GM18498 (cell line): ENCODE measurements at regions not wholly inside any gene's neighbourhood (a gene's known extent, or its start where the extent isn't known, plus 50 kb on each side); places are given as distances from the start of the nearest gene placed in this dataset.

ENCODE experiments used
- ATAC-seq: cut with Tn5 transposase; IDR thresholded peaks from one replicate; pipeline ENCODE4 v1.9.1; 2021; ENCODE audit warnings: mild to moderate bottlenecking, moderate library complexity; ENCODE audit not compliant: unreplicated experiment

GRCh38 chr17:56737421-56738161, 96.1 kb downstream of the C17orf67 start:
- no peak for ATAC-seq

- no peak for ATAC-seq
Observed at GRCh38 chr17:56739376-56739775, 94.3 kb downstream of the C17orf67 start.

GRCh38 chr17:56739776-56740175, 93.9 kb downstream of the C17orf67 start:
- no peak for ATAC-seq

- ATAC-seq = no peak
Observed at GRCh38 chr17:56740481-56740880, 93.2 kb downstream of the C17orf67 start.
